RKO (cell line): ENCODE measurements at regions not wholly inside any gene's neighbourhood (a gene's known extent, or its start where the extent isn't known, plus 50 kb on each side); places are given as distances from the start of the nearest gene placed in this dataset.
"Not testable (repeated sequence)": the region's sequence is repeated elsewhere in the genome, so short reads cannot be mapped to it uniquely, and the experiment has no call there.

Experiments used
- DNase-seq: peaks from one replicate; pipeline ENCODE4 v3.0.0-alpha.2; 2016; ENCODE audit warnings: low spot score

GRCh38 chr4:170190265-170190664 is 100.5 kb upstream of the AADAT start:
- DNase-seq, result no peak

- DNase-seq, result no peak
Measured at GRCh38 chr4:170170861-170171260, 81.1 kb upstream of the AADAT start.

DNA sequence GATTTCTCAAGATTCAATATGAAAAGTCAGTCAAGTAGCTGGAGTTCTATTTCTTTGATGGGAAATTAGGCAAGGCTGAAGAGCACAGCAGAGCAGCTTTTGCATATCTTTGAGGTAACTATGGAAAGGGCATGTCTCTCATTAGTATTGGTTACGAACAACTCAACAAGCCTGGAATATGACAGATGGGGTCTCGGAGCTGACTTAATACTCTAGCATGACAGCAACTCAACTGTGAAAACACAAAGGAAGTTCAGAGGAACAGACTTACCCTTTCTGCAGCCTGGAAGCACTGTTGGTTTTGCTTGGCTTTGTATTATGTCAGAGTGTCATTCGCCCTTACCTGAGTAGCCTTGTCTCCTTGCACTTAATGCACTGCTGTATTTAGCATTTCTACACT is 79.9 kb upstream of the AADAT start:
- no peak for DNase-seq

DNA sequence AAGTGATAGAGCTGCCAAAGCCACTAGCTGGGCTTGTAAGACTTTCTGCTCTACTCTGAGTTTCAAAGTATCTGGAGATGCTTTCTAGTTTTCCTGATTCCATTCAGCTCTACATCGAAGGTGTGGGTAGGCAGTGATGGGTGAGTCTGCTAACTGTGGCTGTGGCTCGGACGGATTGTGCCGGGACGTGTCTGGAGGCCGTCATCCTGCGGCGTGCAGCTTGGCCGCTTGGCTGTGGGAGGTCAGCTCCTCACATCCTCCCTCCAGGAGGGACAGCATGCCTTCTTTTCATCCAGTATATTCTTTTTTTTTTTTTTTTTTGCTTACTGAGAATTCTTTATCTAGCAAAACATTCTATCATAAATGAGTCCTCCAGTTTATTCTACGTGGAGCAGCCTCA is 77.9 kb upstream of the AADAT start:
- no peak for DNase-seq

DNA sequence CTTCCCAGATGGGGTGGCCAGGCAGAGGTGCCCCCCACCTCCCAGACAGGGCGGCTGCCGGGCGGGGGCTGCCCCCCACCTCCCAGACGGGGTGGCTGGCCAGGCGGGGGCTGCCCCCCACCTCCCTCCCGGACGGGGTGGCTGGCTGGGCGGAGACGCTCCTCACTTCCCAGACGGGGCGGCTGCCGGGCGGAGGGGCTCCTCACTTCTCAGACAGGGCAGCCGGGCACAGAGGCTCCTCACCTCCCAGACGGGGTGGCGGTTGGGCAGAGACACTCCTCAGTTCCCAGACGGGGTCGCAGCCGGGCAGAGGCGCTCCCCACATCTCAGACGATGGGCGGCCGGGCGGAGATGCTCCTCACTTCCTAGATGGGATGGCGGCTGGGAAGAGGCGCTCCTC is 76.4 kb upstream of the AADAT start:
- DNase-seq, result not testable (repeated sequence)

DNA sequence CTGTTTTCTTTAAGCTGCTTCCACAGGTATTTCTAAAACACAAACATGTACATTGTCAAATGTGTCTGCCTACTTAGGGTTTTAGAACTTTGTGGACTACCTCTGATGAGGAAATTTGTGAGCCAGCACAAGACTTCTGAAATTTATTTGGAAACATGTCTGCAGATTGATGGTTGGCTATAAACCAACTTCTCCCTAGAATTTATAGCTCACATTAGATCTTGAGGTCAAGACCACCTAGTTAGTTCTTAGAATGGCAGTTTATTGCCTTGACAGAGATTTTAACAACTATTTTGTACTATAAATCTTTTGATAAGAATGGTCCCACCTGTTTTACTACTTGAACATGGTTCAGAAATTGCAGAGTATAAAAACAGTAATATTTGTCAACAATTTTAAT is 72.7 kb upstream of the AADAT start:
- no peak for DNase-seq

DNA sequence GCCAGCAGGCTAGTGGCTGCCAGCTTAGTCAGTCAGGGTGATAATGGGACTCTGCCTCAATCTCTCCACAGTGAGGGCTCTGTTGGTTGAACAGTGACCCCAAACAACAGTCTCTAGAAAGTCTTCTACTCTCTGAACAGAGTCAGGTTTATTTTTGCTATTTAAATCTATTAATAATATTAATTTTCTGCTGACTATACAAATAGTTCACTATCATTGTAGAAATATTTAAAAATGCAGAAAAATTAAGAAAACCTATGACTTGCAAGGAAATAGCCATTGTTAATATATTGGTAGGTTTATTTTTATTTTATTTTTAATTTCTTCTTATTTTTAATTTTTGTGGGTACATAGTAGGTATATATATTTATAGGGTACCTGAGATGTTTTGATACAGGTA is 67.9 kb upstream of the AADAT start:
- no peak for DNase-seq

DNA sequence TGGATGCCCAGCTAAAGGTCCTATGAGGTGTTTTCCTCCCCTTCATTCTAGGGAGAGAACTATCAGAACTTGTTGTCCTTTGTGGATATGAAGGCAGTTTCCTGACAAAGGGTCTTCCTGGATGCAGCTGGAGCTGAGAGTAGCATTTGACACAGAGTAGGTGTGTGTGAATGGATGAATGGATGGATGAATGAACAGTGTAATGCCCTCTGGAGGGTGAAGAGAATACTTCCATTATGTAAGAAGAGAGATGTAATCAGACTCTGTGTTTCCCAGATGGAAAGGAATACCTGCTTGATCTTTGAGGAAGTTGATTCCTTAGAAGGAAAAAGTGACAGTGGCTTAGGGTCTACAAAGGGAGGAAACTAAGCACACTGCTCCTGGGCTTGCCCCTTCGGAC is 55.4 kb upstream of the AADAT start:
- no peak for DNase-seq

DNA sequence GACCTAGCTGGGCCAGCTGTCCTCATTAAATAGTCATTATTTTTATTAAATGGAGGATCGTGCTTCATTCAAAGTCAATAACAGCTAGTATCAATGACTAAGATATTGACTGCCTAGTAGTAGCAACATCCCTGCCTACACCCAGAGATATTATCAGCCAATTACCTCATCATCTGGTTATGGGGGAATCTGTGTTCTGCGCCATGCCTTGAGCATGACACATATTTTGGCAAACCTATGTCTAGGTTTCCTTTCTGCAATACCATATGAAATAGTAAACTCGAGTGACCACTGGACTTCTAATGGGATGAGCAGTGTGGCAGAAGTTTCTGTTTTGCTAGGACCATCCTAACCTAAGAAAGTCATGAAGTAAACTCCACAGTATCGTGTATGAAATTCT is 50.0 kb upstream of the AADAT start:
- DNase-seq, result no peak
